ENCODE measurements at regions not wholly inside any gene's neighbourhood (a gene's known extent, or its start where the extent isn't known, plus 50 kb on each side); places are given as distances from the start of the nearest gene placed in this dataset.

DNA sequence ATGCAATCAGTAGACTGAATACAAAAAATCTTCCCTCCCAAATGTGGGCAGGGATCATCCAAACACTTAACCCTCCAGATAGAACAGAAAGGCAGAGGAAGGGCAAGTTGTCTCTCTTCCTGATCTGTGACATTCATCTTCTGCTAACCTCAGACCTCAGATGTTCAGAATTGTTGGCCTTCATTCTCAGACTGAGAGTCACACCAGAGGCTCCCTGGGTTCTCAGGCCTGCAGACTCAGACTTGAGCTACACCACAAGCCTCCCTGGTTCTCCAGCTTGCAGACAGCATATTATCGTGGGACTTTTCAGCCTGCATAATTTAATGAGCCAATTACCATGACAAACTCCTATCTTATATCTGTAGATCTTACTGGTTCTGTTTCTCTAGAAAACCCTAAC lies 1471.6 kb upstream of the ADGRL3 start:
- Histone ChIP-seq H3K9me3 (ENCODE audit: insufficient read depth, low read depth, low read length) (no peaks in the 10 kb centered on the region), H3F3A (ENCODE audit: low read depth) (no peaks in the 10 kb centered on the region), H4K20me1 (ENCODE audit: insufficient read depth, low read length, poor library complexity, severe bottlenecking) (no peaks in the 10 kb centered on the region), H3K4me1 (ENCODE audit: insufficient read depth, low read length, poor library complexity, severe bottlenecking) (no peaks in the 10 kb centered on the region), H3K36me3 (ENCODE audit: insufficient read depth, low read length) (no peaks in the 10 kb centered on the region), H2AFZ (ENCODE audit: low read length) (no peak overlapping the region), H3K9me2 (replicated peaks; ENCODE audit: low read depth, low read length) (no peaks in the 10 kb centered on the region), H3K9ac (ENCODE audit: low read depth, low read length, poor library complexity, severe bottlenecking) (no peak overlapping the region), H3K27me3 (ENCODE audit: insufficient read depth, low read length, poor library complexity, severe bottlenecking) (no peaks in the 10 kb centered on the region), H3K4me2 (ENCODE audit: low read depth, low read length, poor library complexity, severe bottlenecking) (no peak overlapping the region), H3K79me2 (ENCODE audit: insufficient read depth, low read length) (no peaks in the 10 kb centered on the region), H3K4me3 (ENCODE audit: low read length, poor library complexity, severe bottlenecking) (no peak overlapping the region)
- no peak for TF ChIP-seq EZH2phosphoT487 (IDR thresholded peaks at IDR 0.05; ENCODE audit: borderline replicate concordance)
- TF ChIP-seq, protein P1, sequence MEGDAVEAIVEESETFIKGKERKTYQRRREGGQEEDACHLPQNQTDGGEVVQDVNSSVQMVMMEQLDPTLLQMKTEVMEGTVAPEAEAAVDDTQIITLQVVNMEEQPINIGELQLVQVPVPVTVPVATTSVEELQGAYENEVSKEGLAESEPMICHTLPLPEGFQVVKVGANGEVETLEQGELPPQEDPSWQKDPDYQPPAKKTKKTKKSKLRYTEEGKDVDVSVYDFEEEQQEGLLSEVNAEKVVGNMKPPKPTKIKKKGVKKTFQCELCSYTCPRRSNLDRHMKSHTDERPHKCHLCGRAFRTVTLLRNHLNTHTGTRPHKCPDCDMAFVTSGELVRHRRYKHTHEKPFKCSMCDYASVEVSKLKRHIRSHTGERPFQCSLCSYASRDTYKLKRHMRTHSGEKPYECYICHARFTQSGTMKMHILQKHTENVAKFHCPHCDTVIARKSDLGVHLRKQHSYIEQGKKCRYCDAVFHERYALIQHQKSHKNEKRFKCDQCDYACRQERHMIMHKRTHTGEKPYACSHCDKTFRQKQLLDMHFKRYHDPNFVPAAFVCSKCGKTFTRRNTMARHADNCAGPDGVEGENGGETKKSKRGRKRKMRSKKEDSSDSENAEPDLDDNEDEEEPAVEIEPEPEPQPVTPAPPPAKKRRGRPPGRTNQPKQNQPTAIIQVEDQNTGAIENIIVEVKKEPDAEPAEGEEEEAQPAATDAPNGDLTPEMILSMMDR (conservative IDR thresholded peaks at IDR 0.05; ENCODE audit: low read length): no peak

DNA sequence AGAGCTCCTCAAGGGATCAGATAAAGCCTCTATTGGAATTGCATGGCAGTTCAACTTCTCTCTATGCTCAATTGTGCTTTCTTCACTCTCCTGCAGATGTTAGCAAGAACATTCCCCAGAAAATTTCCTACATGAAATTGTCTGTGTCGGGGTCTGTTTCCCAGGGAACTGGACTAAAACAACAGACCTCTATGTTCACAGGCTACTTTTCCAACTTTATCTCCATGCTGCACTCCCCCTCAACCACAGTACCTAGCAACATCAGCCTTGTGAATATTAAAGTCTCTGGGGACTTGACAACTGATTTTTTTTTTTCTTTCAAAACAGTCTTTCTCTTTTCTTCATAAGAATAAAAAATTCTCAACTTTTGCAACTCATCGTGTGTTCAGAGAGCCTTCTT lies 1470.8 kb upstream of the ADGRL3 start:
- Histone ChIP-seq H3K4me1 (ENCODE audit: insufficient read depth, low read length, poor library complexity, severe bottlenecking) (no peaks in the 10 kb centered on the region), H3K36me3 (ENCODE audit: insufficient read depth, low read length) (no peaks in the 10 kb centered on the region), H3K27me3 (ENCODE audit: insufficient read depth, low read length, poor library complexity, severe bottlenecking) (no peaks in the 10 kb centered on the region), H3K9me3 (ENCODE audit: insufficient read depth, low read depth, low read length) (no peaks in the 10 kb centered on the region), H3K79me2 (ENCODE audit: insufficient read depth, low read length) (no peaks in the 10 kb centered on the region), H3K4me2 (ENCODE audit: low read depth, low read length, poor library complexity, severe bottlenecking) (no peak overlapping the region), H2AFZ (ENCODE audit: low read length) (no peak overlapping the region), H3K9me2 (replicated peaks; ENCODE audit: low read depth, low read length) (no peaks in the 10 kb centered on the region), H3K4me3 (ENCODE audit: low read length, poor library complexity, severe bottlenecking) (no peak overlapping the region), H4K20me1 (ENCODE audit: insufficient read depth, low read length, poor library complexity, severe bottlenecking) (no peaks in the 10 kb centered on the region), H3K9ac (ENCODE audit: low read depth, low read length, poor library complexity, severe bottlenecking) (no peak overlapping the region), H3F3A (ENCODE audit: low read depth) (no peaks in the 10 kb centered on the region)
- no peak for TF ChIP-seq EZH2phosphoT487 (IDR thresholded peaks at IDR 0.05; ENCODE audit: borderline replicate concordance)
- TF ChIP-seq, protein P1 (conservative IDR thresholded peaks at IDR 0.05; ENCODE audit: low read length): no peak

DNA sequence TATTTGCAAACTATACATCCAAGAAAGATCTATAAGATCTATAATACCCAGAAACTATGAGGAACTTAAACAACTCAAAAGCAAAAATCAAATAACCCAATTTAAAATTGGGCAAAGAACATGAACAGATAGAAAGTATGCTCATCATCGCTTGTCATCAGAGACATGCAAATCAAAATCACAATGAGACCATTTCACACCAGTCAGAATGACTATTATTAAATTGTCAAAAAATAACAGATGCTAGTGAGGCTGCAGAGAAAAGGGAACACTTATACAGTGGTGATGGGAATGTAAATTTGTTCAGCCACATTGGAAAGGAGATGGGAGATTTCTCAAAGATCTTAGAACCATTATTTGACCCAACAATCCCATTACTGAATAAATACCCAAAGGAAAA lies 1451.7 kb upstream of the ADGRL3 start:
- no peaks in the 10 kb centered on the region for H3F3A ChIP-seq (ENCODE audit: low read depth)
- H3K4me2 ChIP-seq (ENCODE audit: low read depth, low read length, poor library complexity, severe bottlenecking): no peak overlapping the region
- no peaks in the 10 kb centered on the region for H3K9me3 ChIP-seq (ENCODE audit: insufficient read depth, low read depth, low read length)
- H3K9ac ChIP-seq (ENCODE audit: low read depth, low read length, poor library complexity, severe bottlenecking): no peak overlapping the region
- H3K4me3 ChIP-seq (ENCODE audit: low read length, poor library complexity, severe bottlenecking): no peak overlapping the region
- no peaks in the 10 kb centered on the region for H3K4me1 ChIP-seq (ENCODE audit: insufficient read depth, low read length, poor library complexity, severe bottlenecking)
- no peak overlapping the region for H2AFZ ChIP-seq (ENCODE audit: low read length)
- H3K9me2 ChIP-seq (replicated peaks; ENCODE audit: low read depth, low read length): no peaks in the 10 kb centered on the region
- no peaks in the 10 kb centered on the region for H3K27me3 ChIP-seq (ENCODE audit: insufficient read depth, low read length, poor library complexity, severe bottlenecking)
- no peaks in the 10 kb centered on the region for H3K79me2 ChIP-seq (ENCODE audit: insufficient read depth, low read length)
- no peaks in the 10 kb centered on the region for H4K20me1 ChIP-seq (ENCODE audit: insufficient read depth, low read length, poor library complexity, severe bottlenecking)
- TF ChIP-seq, protein P1 (conservative IDR thresholded peaks at IDR 0.05; ENCODE audit: low read length): no peak
- no peak for TF ChIP-seq EZH2phosphoT487 (IDR thresholded peaks at IDR 0.05; ENCODE audit: borderline replicate concordance)
- no peaks in the 10 kb centered on the region for H3K36me3 ChIP-seq (ENCODE audit: insufficient read depth, low read length)
